GM21717 (cell line): ENCODE measurements at regions not wholly inside any gene's neighbourhood (a gene's known extent, or its start where the extent isn't known, plus 50 kb on each side); places are given as distances from the start of the nearest gene placed in this dataset.

ENCODE experiments used
- ATAC-seq: cut with Tn5 transposase; IDR thresholded peaks from one replicate; pipeline ENCODE4 v1.9.1; 2021; ENCODE audit warnings: mild to moderate bottlenecking, moderate library complexity; ENCODE audit not compliant: unreplicated experiment

DNA sequence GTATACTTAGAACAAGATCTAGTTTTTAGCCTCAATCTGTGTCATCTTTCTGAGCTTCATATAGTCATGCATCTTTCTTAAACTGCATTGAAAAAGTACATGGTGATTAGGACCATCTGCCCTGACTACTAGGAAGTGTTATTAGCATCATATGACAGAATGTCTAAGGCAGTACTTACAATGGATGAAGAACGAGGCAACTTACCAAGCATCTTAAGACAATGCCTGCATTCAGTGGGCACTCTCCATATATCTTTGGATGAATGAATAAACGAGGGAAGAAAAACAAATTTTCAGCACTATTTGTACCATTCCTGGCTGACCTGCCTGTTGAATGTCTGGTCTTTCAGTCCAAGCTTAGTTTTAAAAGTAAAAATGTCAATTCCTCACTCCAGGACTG lies 185.4 kb upstream of the EPHA3 start:
- ATAC-seq: no peak

DNA sequence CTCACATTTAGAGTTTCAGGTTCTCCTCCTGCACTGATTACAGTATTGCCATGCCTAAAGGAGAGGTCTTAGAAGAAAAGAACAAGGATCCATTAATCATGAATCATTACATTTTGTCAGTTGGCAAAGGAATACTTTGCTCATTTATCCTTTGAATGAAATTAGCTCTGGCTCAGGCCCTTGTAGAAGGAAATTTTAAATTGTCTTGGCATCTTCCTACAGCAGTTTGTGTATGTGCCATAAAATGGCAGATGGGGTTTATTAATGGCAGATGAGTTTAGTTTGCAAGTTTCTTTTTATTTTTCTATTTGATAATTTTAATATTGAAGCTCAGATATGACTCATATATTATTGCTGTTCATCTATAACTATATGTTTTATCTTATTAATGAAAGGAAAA lies 181.2 kb upstream of the EPHA3 start:
- no peak for ATAC-seq

DNA sequence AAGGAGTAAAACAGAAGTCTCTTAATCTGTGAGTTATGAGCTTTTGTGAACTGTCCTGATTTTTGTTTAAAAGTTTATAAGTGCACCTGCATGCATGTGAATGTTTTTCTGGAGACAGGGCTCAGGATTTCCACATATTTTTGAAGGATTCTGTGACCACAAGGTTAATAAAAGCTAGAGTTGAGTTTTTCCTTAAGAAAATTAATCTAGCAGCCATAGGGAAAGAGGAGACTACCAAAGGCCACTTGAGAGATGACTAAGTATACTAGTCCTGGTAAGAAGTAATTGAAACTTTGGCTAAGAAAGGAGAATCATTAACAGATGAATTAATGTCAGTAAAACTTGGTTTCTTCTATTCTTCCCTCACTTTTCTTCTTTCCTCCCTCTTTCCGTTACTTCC lies 176.8 kb upstream of the EPHA3 start:
- ATAC-seq: no peak

DNA sequence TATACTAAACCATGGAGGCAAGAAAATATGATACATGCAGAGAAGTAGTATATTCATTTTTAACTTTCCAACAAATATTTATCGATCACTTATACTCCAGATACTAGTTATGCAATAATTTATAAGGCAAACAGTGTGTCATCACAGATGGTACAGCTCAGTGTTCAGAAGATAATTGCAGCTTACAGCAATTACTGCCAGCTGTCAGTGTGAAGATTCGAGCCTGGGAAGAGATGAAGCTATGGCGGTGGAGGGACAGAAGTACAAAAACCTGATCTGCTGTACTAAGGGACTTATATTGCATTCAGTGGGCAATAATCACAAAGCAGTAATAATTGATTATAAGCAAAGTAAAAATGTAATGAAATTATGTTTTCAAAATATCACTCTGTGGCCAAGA lies 170.6 kb upstream of the EPHA3 start:
- ATAC-seq: no peak

DNA sequence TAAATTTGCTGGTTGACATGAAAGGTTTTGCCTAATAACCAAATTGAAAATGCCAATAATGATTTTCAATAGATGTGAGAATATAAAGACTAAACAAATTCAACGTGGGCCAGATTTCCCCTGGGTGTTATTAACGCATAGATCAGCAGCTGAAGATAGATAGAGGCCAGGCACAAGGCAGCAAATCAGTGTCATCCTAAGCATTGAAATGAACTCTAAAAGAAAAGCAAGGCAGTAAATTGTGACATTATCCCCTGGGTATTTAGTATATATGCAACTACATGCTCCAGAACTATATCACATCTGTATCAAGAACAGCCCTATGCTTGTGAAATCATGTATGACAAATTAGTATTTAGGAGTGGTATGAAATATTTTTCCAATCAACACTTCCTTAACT lies 167.1 kb upstream of the EPHA3 start:
- no peak for ATAC-seq

DNA sequence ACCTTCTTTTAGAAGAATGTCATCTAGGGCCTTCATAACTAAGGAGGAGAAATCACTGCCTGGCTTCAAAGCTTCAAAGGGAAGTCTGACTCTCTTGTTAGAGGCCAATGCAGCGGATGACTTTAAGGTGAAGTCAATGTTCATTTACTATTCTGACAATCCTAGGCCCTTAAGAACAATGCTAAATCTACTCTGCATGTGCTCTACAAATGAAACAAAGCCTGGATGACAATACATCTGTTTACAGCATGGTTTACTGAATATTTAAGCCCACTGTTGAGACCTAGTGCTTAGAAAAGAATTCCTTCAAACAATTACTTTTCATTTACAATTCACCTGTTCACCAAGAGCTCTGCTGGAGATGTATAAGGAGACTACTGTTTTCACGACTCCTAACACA lies 160.4 kb upstream of the EPHA3 start:
- no peak for ATAC-seq

DNA sequence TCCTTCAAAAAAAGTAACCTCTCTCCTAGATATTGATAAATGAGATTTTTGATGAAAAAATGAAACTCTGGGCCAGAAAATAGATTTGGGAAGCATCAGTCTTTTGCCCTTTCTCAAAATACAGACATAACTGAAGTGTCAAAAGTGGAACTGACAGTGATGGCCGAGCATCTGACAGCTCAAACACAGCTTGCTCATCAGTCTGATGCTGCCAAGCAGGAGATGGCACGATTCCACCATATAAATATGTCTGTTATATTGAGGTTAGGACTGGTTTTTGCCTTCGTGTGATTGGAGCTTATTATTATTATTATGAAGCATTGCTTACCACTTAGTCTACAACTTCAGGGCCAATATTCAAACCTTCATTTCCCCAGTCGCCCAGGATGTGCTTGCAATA lies 152.6 kb upstream of the EPHA3 start:
- no peak for ATAC-seq

DNA sequence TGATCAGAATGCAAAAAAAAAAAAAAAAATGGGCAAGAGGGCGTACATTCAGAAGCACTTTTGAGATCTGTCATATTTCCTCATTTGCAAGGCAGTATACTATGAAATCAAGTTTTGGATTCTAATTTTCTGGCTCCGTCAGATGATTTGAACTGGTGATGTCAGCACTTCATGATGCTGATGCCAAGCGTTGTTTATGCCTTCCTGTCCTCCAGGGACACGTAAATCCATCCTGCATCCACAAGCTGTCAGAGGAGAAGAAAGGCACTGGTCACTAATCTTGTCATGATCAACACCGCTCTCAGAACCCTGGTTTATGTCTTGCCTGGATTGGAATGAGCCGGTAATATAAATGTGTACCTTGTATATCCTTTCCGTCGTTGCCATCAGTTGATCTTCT lies 152.1 kb upstream of the EPHA3 start:
- no peak for ATAC-seq

DNA sequence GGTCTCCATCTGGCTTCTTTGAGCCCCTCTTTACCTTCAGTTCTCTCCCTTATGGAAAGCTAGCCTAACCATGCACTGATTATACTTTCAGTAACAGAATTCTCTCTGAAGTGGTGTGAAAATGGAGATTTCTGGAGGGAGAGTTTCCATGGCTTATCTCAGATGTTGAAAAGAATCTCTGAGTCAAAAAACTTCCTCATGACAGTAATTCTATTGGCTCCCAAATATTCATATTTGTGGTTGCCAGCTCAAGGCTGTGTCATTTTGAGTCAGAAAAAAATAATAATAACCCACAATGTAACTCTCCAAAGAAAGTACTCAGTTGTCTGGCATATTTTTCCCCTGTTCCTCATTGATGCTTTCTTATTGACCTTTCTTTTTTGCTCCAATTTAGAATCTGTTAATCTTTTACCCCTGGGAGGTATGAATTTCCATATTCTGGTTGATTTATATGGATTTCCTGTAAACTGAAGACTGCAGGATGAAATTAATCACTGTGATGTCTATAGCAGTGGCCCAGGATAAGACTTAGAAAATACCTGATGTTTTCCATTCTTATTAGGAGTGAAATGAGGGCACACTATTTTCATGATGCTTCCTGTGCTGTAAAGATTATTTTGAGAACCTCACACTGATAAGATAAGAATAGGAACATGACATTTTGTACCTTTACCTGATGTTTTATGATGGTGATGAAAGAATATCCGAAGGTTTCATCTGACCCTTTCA lies 149.5 kb upstream of the EPHA3 start:
- no peak for ATAC-seq

DNA sequence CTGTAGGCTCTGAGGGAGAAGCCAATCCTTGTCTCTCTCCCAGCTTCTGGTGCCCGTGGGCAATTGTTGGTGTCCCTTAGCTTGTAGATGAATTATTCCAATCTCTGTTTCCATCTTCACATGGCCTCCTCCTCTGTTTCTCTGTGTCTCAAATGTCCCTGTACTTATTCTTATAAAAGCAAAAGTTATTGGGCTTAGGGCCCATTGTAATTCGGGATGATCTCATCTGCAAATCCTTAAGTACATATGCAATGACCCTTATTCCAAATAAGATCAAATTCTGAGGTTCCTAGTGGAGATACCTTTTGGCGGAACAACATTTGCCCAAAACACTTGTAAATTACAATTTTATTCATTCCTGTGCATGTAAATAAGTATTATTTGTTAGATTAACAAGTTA lies 147.4 kb upstream of the EPHA3 start:
- ATAC-seq: no peak

DNA sequence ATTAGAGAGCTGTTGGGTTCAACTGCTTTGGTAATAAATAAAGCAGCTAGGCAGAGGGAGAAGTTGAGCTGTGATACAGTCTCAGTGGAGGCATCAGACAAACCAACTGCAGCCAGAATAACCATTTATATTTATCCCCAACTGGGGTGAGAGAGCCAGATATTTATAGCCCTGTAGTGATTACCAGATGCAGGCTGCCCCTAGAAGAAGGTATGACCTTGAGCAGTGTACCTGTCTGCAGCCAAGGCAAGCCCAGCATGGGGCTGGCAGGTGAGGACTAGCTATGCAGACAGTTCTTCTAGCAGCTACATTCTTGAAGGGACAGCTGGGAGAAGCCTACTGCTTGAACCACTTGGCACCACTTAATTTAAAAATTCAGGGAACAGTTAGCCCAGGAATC lies 144.4 kb upstream of the EPHA3 start:
- ATAC-seq: no peak

DNA sequence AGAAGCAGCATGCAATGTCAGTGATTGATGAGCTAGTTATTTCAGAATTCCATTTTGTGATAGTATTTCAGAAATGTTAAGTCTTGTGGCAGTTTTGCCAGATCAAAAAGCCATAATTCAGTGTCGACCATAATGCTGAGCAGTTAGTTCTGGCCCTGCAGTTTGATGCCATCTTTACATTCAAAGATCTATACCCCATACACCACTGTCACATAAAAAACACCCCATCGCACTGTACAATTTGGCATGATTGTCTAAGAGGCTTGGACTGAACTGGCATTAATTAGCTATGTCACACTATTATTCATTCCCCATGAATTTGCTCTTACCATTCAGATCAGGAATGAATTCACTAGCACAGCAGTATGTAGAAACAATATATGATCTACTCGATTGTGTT lies 127.7 kb upstream of the EPHA3 start:
- no peak for ATAC-seq

DNA sequence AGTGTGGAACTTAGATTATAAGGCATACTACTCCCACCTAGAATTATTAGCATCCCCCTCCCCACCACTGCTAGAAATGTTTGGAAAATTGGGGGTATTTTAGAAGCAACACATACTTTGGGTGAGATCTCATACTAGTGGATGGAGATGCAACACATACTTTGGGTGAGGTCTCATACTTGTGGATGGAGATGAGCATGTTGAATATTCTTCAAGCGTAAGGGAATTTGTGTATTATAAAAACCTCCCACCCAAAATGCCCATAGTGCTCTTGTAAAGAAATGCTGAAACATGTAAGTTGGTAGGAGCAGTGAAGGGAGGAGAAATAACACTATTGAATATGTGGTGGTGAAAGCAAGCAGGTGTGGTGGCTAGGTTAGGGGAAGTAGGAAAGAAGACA lies 124.0 kb upstream of the EPHA3 start:
- ATAC-seq: no peak

DNA sequence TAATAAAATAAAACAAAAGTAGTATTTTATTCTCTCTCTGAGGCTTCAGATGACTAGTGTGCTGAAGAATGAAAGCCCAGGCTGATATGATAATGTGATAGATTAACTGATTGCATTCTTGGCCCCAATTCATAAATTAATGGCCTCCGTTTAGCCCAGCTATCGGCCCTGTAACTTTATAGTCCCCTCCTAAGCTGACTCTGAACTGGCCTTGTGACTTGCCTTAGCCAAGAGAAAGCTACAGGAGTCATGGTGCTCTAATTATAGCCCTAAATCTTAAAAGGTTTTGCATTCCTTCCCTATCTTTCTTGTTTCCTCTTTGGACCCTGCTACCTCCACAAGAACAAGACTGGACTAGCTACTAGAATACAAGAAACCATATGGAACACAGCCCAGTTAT lies 123.2 kb upstream of the EPHA3 start:
- ATAC-seq: no peak

DNA sequence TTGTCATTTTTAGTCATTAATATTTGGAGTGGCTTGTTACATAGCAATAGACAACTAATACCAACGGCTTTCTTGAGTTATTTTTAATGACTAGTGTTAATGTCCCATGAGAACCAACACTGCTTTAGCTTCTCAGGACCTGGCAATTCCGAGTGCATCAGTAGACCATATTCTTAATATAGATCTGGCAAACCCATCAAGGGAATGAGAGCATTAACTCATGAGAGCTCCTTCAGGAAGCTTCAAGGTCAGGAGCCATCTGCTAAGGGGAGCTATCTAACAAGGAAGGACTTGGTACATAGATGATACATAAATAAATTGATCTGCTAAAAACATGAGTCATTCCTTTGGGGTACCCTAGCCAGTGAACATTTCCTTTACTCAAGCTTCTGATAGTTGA lies 122.6 kb upstream of the EPHA3 start:
- ATAC-seq: no peak

DNA sequence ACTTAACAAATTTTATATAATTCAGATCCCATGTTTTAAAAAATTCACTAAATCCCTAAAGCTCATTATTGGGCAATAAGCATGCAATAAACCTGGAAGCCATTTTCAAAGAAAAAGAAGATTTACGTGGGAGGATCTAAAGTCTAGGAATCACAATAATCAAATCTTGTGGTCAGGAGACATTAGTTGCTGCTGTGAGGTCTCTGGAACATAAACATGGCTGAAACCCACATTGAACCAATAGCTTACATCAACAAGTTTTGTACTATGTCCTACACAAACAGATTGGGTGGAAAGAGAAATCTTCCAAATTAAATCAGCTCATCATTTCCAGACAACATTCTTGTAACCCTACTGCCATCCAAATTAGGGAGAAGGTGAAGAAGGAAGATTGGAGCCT lies 121.9 kb upstream of the EPHA3 start:
- no peak for ATAC-seq

DNA sequence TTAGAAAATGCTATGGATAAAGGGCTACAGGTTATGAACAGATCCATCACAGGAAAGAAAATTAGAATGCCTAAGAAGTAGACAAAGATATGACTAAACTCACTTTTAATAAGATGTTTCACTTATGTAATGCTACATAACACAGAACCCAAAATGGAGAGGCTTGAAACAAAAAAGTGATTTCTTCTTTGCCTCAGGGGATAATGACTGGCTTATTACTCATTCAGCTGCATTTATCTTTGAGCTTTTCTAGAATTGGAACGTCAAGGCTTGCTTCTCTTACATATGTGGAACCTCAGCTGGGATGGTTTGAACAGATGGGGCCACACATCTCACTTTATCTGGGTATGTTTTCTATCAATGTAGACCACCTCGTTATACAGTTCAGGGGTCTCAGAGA lies 120.6 kb upstream of the EPHA3 start:
- no peak for ATAC-seq

DNA sequence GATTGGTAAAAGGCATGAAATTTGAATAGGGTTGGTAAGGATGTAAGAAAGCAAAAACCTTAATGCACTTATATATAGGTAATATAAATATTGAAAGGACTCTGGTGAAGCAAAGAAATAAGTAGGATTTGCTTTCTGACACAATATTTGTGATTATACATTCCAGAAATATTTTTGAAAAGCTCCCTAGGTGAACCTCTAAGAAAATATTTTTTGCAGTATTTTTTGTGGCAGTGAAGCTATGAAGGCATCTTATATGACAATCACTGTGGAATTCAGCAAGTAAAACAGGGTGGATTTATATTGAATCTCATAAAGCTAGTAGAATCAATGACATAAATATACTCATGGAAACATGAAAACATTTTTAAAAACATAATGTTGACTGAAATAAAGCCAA lies 119.6 kb upstream of the EPHA3 start:
- no peak for ATAC-seq

DNA sequence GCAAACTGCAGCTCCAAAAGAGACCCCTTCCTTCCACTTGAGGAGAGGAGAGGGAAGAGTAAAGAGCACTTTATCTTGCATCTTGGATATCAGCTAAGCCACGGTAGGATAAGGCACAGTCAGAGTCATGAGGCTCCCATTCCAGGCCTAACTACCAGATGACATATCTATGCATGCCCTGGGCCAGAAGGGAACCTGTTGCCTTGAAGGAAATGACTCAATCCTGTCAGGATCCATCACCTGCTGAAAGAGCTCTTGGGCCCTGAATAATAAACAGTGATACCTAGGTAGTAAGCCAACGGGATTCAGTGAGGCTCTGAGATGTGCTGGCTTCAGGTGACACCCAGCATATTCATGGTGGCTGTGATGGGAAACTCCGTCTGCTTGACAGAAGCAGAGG lies 118.5 kb upstream of the EPHA3 start:
- ATAC-seq: no peak

DNA sequence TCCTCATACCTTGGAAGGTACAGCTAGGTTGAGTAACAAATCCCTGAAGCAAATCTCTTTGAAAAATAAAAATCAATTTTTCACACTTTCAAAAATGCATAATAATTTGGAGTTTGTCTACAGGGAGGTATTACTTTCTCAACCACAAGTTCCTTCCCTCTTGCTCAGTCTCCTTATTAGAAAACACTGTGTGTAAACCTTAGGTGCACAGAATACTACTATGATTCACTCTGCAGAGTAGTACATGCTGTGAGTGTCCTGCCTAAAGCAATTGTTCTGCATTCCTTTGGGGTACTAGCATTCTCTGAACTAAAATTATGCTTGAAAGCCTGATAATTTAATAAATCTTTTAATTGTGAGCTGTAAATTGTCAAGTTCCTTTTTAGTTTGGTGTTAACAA lies 115.9 kb upstream of the EPHA3 start:
- ATAC-seq: no peak

DNA sequence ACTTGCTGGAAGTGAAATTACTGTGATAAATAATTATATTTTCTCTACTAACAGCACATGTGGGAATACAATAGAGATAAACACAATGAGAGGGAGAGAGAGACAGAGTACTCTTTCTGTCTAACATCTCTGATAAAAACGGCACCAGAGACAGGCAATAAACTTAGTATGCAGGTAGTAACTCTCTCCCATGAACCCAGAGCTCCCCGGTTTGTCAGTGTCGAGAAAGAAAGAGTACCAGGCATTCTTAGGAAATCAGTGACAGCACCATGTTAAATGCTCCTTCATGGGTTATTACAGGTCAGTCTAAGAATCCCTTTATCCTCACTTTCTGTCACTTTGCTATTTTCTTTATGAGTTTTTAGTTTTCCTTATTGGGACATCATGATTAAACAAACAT lies 110.7 kb upstream of the EPHA3 start:
- ATAC-seq: no peak

DNA sequence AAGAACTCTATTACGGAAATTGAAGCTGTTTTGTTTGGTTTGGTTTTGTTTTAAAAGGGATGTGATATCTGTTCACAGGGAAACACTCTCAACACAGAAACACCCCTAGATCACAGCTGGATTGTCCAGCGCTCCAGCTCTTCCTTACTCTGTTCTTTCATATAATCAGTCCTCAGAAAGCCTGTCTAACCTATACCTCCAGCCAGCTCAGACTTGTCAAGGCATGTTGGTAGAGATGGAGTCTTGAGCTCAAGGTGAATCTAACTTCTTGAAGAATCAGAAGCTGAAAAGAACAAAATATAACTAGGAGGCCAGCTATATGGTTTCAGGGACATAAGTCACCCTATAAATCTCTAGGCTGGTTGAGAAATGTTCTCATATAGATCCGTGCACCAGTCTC lies 110.2 kb upstream of the EPHA3 start:
- ATAC-seq: no peak

DNA sequence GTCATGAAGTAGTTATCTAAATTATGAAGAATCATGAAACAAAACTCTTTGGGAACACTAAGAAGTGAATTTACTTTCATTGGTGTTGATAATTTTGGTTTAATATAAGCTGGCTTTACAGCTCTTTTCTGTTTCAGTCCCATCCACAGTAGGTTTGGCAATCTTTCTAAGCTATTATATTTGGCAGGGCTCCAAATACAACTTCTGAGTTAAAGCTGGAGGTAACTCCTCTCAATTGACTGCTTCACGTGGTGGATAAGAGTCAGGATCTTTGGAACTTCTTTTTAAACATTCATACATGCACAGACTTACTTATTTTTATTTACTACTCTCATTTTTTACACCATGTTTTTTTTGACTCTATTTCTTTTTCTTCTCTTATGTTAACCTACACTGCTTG lies 106.5 kb upstream of the EPHA3 start:
- ATAC-seq: no peak

DNA sequence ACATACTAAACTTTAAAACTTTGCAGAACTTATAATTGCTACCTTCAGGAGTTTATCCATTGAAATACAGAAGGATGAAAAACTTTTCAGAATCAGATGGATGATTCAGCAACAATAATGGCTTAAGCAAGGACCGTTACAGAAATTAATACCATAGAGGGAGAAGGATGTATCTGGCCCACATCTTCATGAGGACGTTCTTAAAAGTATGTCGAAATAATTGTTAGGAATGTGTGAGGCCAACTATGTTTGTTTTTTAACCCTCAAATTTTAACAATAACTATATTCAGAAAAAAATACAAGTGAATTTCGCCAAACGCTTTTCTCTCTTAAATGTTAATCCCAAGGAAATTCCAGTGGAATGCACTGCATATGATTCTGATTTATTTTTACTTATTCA lies 105.2 kb upstream of the EPHA3 start:
- no peak for ATAC-seq
